Fibroblast of villous mesenchyme (primary cell): ENCODE measurements at regions not wholly inside any gene's neighbourhood (a gene's known extent, or its start where the extent isn't known, plus 50 kb on each side); places are given as distances from the start of the nearest gene placed in this dataset.

Experiments used
- DNase-seq: peaks from one replicate; pipeline ENCODE4 v3.0.0-alpha.2; 2010; ENCODE audit warnings: low read depth
- H3K4me3 ChIP-seq: 2 replicates; pipeline ENCODE4 v1.5.1; 2011; ENCODE audit warnings: low read depth, mild to moderate bottlenecking, low read length
- CTCF ChIP-seq: IDR thresholded peaks from 2 replicates; pipeline ENCODE4 v1.5.1; 2012; ENCODE audit warnings: low read depth, mild to moderate bottlenecking, low read length; ENCODE audit not compliant: insufficient read depth

- DNase-seq, result no peak
- no peak for TF ChIP-seq CTCF
- no peak overlapping the region for H3K4me3 ChIP-seq
These were observed 317.6 kb downstream of the SEC14L1 start for GRCh38 chr17:77458202-77459017.

- TF ChIP-seq CTCF, result no peak
- H3K4me3 ChIP-seq, result no peak overlapping the region
- no peak for DNase-seq
These were observed 318.4 kb downstream of the SEC14L1 start for GRCh38 chr17:77459018-77459755.

- H3K4me3 ChIP-seq, result peak overlapping the region; percentile 12
- DNase-seq, result peak; percentile 64
- no peak for TF ChIP-seq CTCF
These were observed 319.8 kb downstream of the SEC14L1 start for GRCh38 chr17:77460514-77461046.

- no peak for DNase-seq
- TF ChIP-seq CTCF, result no peak
These were observed 320.7 kb downstream of the SEC14L1 start for GRCh38 chr17:77461277-77462057.

GRCh38 chr17:77462090-77462489, 321.3 kb downstream of the SEC14L1 start:
- no peak overlapping the region for H3K4me3 ChIP-seq
- no peak for DNase-seq
- no peak for TF ChIP-seq CTCF

More at GRCh38 chr17:77461277-77462057, 320.7 kb downstream of the SEC14L1 start:
- H3K4me3 ChIP-seq, result no peak overlapping the region
